Mesenchymal stem cell (in vitro differentiated cells and primary cell): ENCODE measurements at regions not wholly inside any gene's neighbourhood (a gene's known extent, or its start where the extent isn't known, plus 50 kb on each side); places are given as distances from the start of the nearest gene placed in this dataset.
A peak's percentile ranks its signal among the peaks of the same experiment; 100 is the strongest.

Experiments
- DNase-seq: peaks from one replicate; pipeline ENCODE4 v3.0.0-alpha.2; 2013
- H2AFZ ChIP-seq: one replicate; pipeline ENCODE4 v1.6.1; 2013; ENCODE audit warnings: low read depth, mild to moderate bottlenecking, control low read depth, inconsistent platforms, low read length, moderate library complexity
- H2AK5ac ChIP-seq: 2 replicates; pipeline ENCODE4 v1.6.1; 2013; ENCODE audit warnings: low read length, moderate library complexity, mild to moderate bottlenecking, inconsistent platforms; ENCODE audit not compliant: severe bottlenecking
- H2BK120ac ChIP-seq: one replicate; pipeline ENCODE4 v1.6.1; 2013; ENCODE audit warnings: low read depth, mild to moderate bottlenecking, inconsistent platforms, low read length, moderate library complexity
- H2BK12ac ChIP-seq, 2 experiments: one replicate each; pipeline ENCODE4 v1.6.1; 2013; ENCODE audit warnings: inconsistent platforms in 2 of 2, low read length in 2 of 2, mild to moderate bottlenecking in 2 of 2, moderate library complexity in 2 of 2, control low read depth in 1 of 2
- H2BK15ac ChIP-seq: one replicate; pipeline ENCODE4 v1.6.1; 2013; ENCODE audit warnings: mild to moderate bottlenecking, low read depth, inconsistent platforms; ENCODE audit not compliant: poor library complexity, severe bottlenecking
- H2BK5ac ChIP-seq: 2 replicates; pipeline ENCODE4 v1.6.1; 2013; ENCODE audit warnings: low read depth, mild to moderate bottlenecking, low read length, control low read depth, inconsistent platforms; ENCODE audit not compliant: poor library complexity, severe bottlenecking
- H3K14ac ChIP-seq, 2 experiments: one replicate each; pipeline ENCODE4 v1.6.1; 2013; ENCODE audit warnings: inconsistent platforms in 2 of 2, low read length in 2 of 2, control low read depth in 1 of 2, mild to moderate bottlenecking in 1 of 2, moderate library complexity in 1 of 2
- H3K18ac ChIP-seq, 2 experiments: one replicate each; pipeline ENCODE4 v1.6.1; 2013; ENCODE audit warnings: inconsistent platforms in 2 of 2, low read length in 2 of 2, control low read depth in 1 of 2, low read depth in 1 of 2, mild to moderate bottlenecking in 1 of 2
- H3K23ac ChIP-seq, 2 experiments: one replicate each; pipeline ENCODE4 v1.6.1; 2013; ENCODE audit warnings: inconsistent platforms in 2 of 2, low read length in 2 of 2, mild to moderate bottlenecking in 2 of 2, moderate library complexity in 2 of 2, control low read depth in 1 of 2
- H3K27ac ChIP-seq: 2 replicates; pipeline ENCODE4 v1.5.1; 2013; ENCODE audit warnings: mild to moderate bottlenecking, moderate library complexity, low read length, control low read depth, inconsistent platforms; ENCODE audit not compliant: poor library complexity, severe bottlenecking
- H3K27me3 ChIP-seq, 2 experiments: 2 replicates each; pipeline versions ENCODE4 v1.6.1 to v1.7.0; 2013; ENCODE audit warnings: low read length in 2 of 2, mild to moderate bottlenecking in 2 of 2, moderate library complexity in 2 of 2, control low read depth in 1 of 2, inconsistent platforms in 1 of 2; ENCODE audit not compliant: control insufficient read depth in 1 of 2, insufficient read depth in 1 of 2
- H3K36me3 ChIP-seq, 2 experiments: 2 replicates each; pipeline versions ENCODE4 v1.6.1 to v1.7.0; 2013; ENCODE audit warnings: low read length in 2 of 2, control low read depth in 1 of 2, inconsistent platforms in 1 of 2, low read depth in 1 of 2, mild to moderate bottlenecking in 1 of 2; ENCODE audit not compliant: insufficient read depth in 2 of 2, control insufficient read depth in 1 of 2
- H3K4ac ChIP-seq, 2 experiments: one replicate each; pipeline ENCODE4 v1.6.1; 2013; ENCODE audit warnings: inconsistent platforms in 2 of 2, low read length in 2 of 2, mild to moderate bottlenecking in 2 of 2, moderate library complexity in 2 of 2, control low read depth in 1 of 2, low read depth in 1 of 2
- H3K4me1 ChIP-seq: 2 replicates; pipeline ENCODE4 v1.6.1; 2013; ENCODE audit warnings: low read depth, low read length, control low read depth; ENCODE audit not compliant: control insufficient read depth, insufficient read depth
- H3K4me2 ChIP-seq: 2 replicates; pipeline ENCODE4 v1.6.1; 2013; ENCODE audit warnings: low read length, mild to moderate bottlenecking, inconsistent platforms; ENCODE audit not compliant: poor library complexity, severe bottlenecking
- H3K4me3 ChIP-seq, 2 experiments: 2 replicates each; pipeline versions ENCODE4 v1.5.1 to v1.7.0; 2013; ENCODE audit warnings: low read length in 2 of 2, mild to moderate bottlenecking in 2 of 2, control low read depth in 1 of 2, low read depth in 1 of 2; ENCODE audit not compliant: insufficient read depth in 1 of 2
- H3K79me1 ChIP-seq: replicated peaks from 2 replicates; pipeline ENCODE4 v1.6.1; 2013; ENCODE audit warnings: mild to moderate bottlenecking, control low read depth, low read length, inconsistent platforms; ENCODE audit not compliant: poor library complexity, severe bottlenecking
- H3K9ac ChIP-seq: 2 replicates; pipeline ENCODE4 v1.7.0; 2013; ENCODE audit warnings: mild to moderate bottlenecking, low read length, moderate library complexity
- H3K9me3 ChIP-seq: 2 replicates; pipeline ENCODE4 v1.7.0; 2013; ENCODE audit warnings: mild to moderate bottlenecking, low read length; ENCODE audit not compliant: control insufficient read depth
- H4K8ac ChIP-seq: one replicate; pipeline ENCODE4 v1.6.1; 2013; ENCODE audit warnings: inconsistent platforms, mild to moderate bottlenecking, low read length, moderate library complexity
- H4K91ac ChIP-seq: one replicate; pipeline ENCODE4 v1.6.1; 2013; ENCODE audit warnings: mild to moderate bottlenecking, low read length, inconsistent platforms
- WGBS: methylation state at CpG from one replicate; pipeline ENCODE4 v1.1.7; 2013; ENCODE audit warnings: mixed read lengths; 5-methylcytosine and 5-hydroxymethylcytosine counted together

- peak overlapping the region; percentile 15 for H4K91ac ChIP-seq
- H3K23ac ChIP-seq, result no peak overlapping the region
- H3K79me1 ChIP-seq, result no peaks in the 10 kb centered on the region
- no peak overlapping the region for H2BK12ac ChIP-seq
- H3K27me3 ChIP-seq, result peaks cover 19% of the 10 kb centered on the region in 2 experiments
- no peak overlapping the region for H3K4me3 ChIP-seq
- no peaks in the 10 kb centered on the region for H3K9me3 ChIP-seq
- H3K18ac ChIP-seq, result no peak overlapping the region
- H2BK5ac ChIP-seq, result no peak overlapping the region
- H2BK120ac ChIP-seq, result no peak overlapping the region
- H2AK5ac ChIP-seq, result no peak overlapping the region
- 40% methylated on average over 43 of the region's 43 CpGs for WGBS
- no peak overlapping the region for H3K27ac ChIP-seq
- no peaks in the 10 kb centered on the region for H3K36me3 ChIP-seq
- H3K4me2 ChIP-seq, result no peak overlapping the region
- no peak overlapping the region for H4K8ac ChIP-seq
- no peak for DNase-seq
- H3K14ac ChIP-seq, result no peak overlapping the region
- no peak overlapping the region for H2AFZ ChIP-seq
- no peak overlapping the region for H2BK15ac ChIP-seq
- no peak overlapping the region for H3K9ac ChIP-seq
- H3K4me1 ChIP-seq, result no peaks in the 10 kb centered on the region
- H3K4ac ChIP-seq, result no peak overlapping the region
Measured at GRCh38 chr19:34838753-34839431, 65.9 kb upstream of the ZNF599 start.

- Histone ChIP-seq H3K27ac (no peak overlapping the region), H3K4ac (no peak overlapping the region), H4K8ac (no peak overlapping the region), H2BK12ac (no peak overlapping the region), H3K36me3 (no peaks in the 10 kb centered on the region), H3K79me1 (no peaks in the 10 kb centered on the region), H2BK15ac (no peak overlapping the region), H3K27me3 (peaks cover 19% of the 10 kb centered on the region in 2 experiments), H3K14ac (no peak overlapping the region), H3K4me2 (no peak overlapping the region), H2BK120ac (no peak overlapping the region), H3K23ac (no peak overlapping the region), H2AFZ (no peak overlapping the region), H4K91ac (no peak overlapping the region), H3K4me1 (no peaks in the 10 kb centered on the region), H3K4me3 (no peak overlapping the region), H2BK5ac (no peak overlapping the region), H3K9me3 (no peaks in the 10 kb centered on the region), H3K18ac (no peak overlapping the region), H3K9ac (no peak overlapping the region), H2AK5ac (no peak overlapping the region)
- no peak for DNase-seq
- 84% methylated on average over 4 of the region's 6 CpGs for WGBS
Measured at GRCh38 chr19:34838248-34838647, 65.2 kb upstream of the ZNF599 start.

- Histone ChIP-seq H3K79me1 (no peaks in the 10 kb centered on the region), H2AK5ac (no peak overlapping the region), H4K8ac (no peak overlapping the region), H3K14ac (no peak overlapping the region), H3K4ac (no peak overlapping the region), H2AFZ (no peak overlapping the region), H3K9me3 (no peaks in the 10 kb centered on the region), H3K4me2 (no peak overlapping the region), H3K4me3 (no peak overlapping the region), H2BK12ac (no peak overlapping the region), H2BK15ac (no peak overlapping the region), H3K23ac (no peak overlapping the region), H4K91ac (no peak overlapping the region), H3K36me3 (no peaks in the 10 kb centered on the region), H3K18ac (no peak overlapping the region), H3K4me1 (no peaks in the 10 kb centered on the region), H3K27me3 (peaks cover 19% of the 10 kb centered on the region in 2 experiments), H3K27ac (no peak overlapping the region), H3K9ac (no peak overlapping the region), H2BK5ac (no peak overlapping the region), H2BK120ac (no peak overlapping the region)
- 41% methylated on average over 1 of the region's 1 CpG for WGBS
- no peak for DNase-seq
Measured at GRCh38 chr19:34837262-34837661, 64.2 kb upstream of the ZNF599 start.

- Histone ChIP-seq H3K14ac (no peak overlapping the region), H4K91ac (no peak overlapping the region), H2BK5ac (no peak overlapping the region), H2BK12ac (no peak overlapping the region), H3K9ac (no peak overlapping the region), H2AFZ (no peak overlapping the region), H2BK15ac (no peak overlapping the region), H2BK120ac (no peak overlapping the region), H3K27ac (no peak overlapping the region), H3K4me2 (no peak overlapping the region), H3K4me1 (no peaks in the 10 kb centered on the region), H3K9me3 (no peaks in the 10 kb centered on the region), H3K18ac (no peak overlapping the region), H3K36me3 (no peaks in the 10 kb centered on the region), H2AK5ac (no peak overlapping the region), H3K79me1 (no peaks in the 10 kb centered on the region), H3K23ac (no peak overlapping the region), H3K4me3 (no peak overlapping the region), H3K27me3 (peaks cover 19% of the 10 kb centered on the region in 2 experiments), H4K8ac (no peak overlapping the region), H3K4ac (no peak overlapping the region)
- DNase-seq, result no peak
- WGBS, result 61% methylated on average over 5 of the region's 7 CpGs
Measured at GRCh38 chr19:34835631-34836351, 62.8 kb upstream of the ZNF599 start.
